Neural cell (in vitro differentiated cells): ENCODE measurements at regions not wholly inside any gene's neighbourhood (a gene's known extent, or its start where the extent isn't known, plus 50 kb on each side); places are given as distances from the start of the nearest gene placed in this dataset.

Experiments used
- CTCF ChIP-seq: fragments of 450-650 bp; IDR thresholded peaks from 2 replicates; pipeline ENCODE4 v1.5.1; 2014; ENCODE audit warnings: antibody characterized with exemption, mild to moderate bottlenecking, moderate library complexity; ENCODE audit not compliant: poor library complexity, severe bottlenecking
- EP300 ChIP-seq: fragments of 450-650 bp; conservative IDR thresholded peaks from 2 replicates; pipeline ENCODE4 v1.6.1; 2014; ENCODE audit warnings: antibody characterized with exemption, mild to moderate bottlenecking, moderate library complexity; ENCODE audit not compliant: poor library complexity, severe bottlenecking
- EZH2 ChIP-seq: fragments of 200-600, 300-800 bp; shearing (Covaris generic), sonication (generic); IDR thresholded peaks from 2 replicates; pipeline ENCODE4 v1.6.1; 2014; ENCODE audit warnings: antibody characterized with exemption, low read length, borderline replicate concordance, mild to moderate bottlenecking; ENCODE audit not compliant: insufficient read depth, poor library complexity, severe bottlenecking
- MXI1 ChIP-seq: fragments of 450-650 bp; conservative IDR thresholded peaks from 2 replicates; pipeline ENCODE4 v1.6.1; 2014; ENCODE audit warnings: antibody characterized with exemption, mild to moderate bottlenecking; ENCODE audit not compliant: poor library complexity, severe bottlenecking
- POLR2AphosphoS5 ChIP-seq: IDR thresholded peaks from 2 replicates; pipeline ENCODE4 v1.6.1; 2012
- REST ChIP-seq: IDR thresholded peaks from 2 replicates; pipeline ENCODE4 v1.6.1; 2012; ENCODE audit warnings: borderline replicate concordance
- SMC3 ChIP-seq: fragments of 450-650 bp; conservative IDR thresholded peaks from 2 replicates; pipeline ENCODE4 v1.6.1; 2014; ENCODE audit warnings: antibody characterized with exemption, mild to moderate bottlenecking, moderate library complexity; ENCODE audit not compliant: poor library complexity
- TAF1 ChIP-seq: IDR thresholded peaks from 2 replicates; pipeline ENCODE4 v1.6.1; 2012; ENCODE audit warnings: low read depth

- no peak for TF ChIP-seq CTCF
- no peak for TF ChIP-seq REST
- no peak for TF ChIP-seq MXI1
- no peak for TF ChIP-seq POLR2AphosphoS5
- TF ChIP-seq EZH2: no peak
- TF ChIP-seq SMC3: no peak
- no peak for TF ChIP-seq TAF1
- no peak for TF ChIP-seq EP300
These were observed 120.0 kb upstream of the TMTC4 start for GRCh38 chr13:100794575-100794974.
